Peyer's patch (tissue), 4 donors: ENCODE measurements at regions not wholly inside any gene's neighbourhood (a gene's known extent, or its start where the extent isn't known, plus 50 kb on each side); places are given as distances from the start of the nearest gene placed in this dataset.

Experiments
- POLR2A ChIP-seq, 2 donors: fragments of 450-650 bp; IDR thresholded peaks; one replicate each; pipeline ENCODE4 v1.5.1; 2017; ENCODE audit warnings: antibody characterized with exemption in 2 of 2, mild to moderate bottlenecking in 2 of 2, moderate library complexity in 2 of 2
- TF ChIP-seq, protein P1 (sequence below), 6 experiments: fragments of 450-650 bp in 4 of 6; fragments of 200-600 bp in 2 of 6; sonication (generic) in 1 of 6; IDR thresholded peaks; one replicate each; pipeline ENCODE4 v1.5.1; 2017 to 2019; ENCODE audit warnings: antibody characterized with exemption in 6 of 6, mild to moderate bottlenecking in 3 of 6, moderate library complexity in 1 of 6

DNA sequence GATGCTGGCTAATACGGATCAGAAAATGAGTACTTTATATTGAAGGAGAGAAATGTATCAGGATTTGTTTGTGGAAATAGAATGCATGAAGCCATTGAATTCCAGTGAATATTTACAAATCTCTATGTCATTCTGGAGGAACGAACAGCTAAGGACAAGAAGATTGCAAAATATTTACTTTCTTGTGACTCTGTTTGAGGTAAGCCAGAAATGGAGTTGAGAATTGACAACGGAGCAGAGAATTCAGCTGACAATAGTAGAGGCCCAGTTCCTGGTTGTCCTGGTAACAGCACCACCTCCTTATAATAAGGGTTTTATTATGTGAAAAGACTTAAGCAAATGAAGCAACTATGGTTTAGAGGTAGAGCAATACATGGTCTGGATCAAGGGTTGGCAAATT, 349.2 kb downstream of the ADCYAP1 start:
- TF ChIP-seq, protein P1, sequence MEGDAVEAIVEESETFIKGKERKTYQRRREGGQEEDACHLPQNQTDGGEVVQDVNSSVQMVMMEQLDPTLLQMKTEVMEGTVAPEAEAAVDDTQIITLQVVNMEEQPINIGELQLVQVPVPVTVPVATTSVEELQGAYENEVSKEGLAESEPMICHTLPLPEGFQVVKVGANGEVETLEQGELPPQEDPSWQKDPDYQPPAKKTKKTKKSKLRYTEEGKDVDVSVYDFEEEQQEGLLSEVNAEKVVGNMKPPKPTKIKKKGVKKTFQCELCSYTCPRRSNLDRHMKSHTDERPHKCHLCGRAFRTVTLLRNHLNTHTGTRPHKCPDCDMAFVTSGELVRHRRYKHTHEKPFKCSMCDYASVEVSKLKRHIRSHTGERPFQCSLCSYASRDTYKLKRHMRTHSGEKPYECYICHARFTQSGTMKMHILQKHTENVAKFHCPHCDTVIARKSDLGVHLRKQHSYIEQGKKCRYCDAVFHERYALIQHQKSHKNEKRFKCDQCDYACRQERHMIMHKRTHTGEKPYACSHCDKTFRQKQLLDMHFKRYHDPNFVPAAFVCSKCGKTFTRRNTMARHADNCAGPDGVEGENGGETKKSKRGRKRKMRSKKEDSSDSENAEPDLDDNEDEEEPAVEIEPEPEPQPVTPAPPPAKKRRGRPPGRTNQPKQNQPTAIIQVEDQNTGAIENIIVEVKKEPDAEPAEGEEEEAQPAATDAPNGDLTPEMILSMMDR (IDR thresholded peaks at IDR 0.05): no peak
- no peak for TF ChIP-seq POLR2A (IDR thresholded peaks at IDR 0.05)
